HG03342 (cell line): ENCODE measurements at regions not wholly inside any gene's neighbourhood (a gene's known extent, or its start where the extent isn't known, plus 50 kb on each side); places are given as distances from the start of the nearest gene placed in this dataset.

ENCODE experiments used
- ATAC-seq: cut with Tn5 transposase; IDR thresholded peaks from one replicate; pipeline ENCODE4 v1.9.1; 2021; ENCODE audit warnings: mild to moderate bottlenecking, moderate library complexity; ENCODE audit not compliant: unreplicated experiment

- ATAC-seq = no peak
These were observed 68.3 kb upstream of the CHRDL1 start for GRCh38 chrX:110863883-110864282.

- no peak for ATAC-seq
These were observed 62.9 kb upstream of the CHRDL1 start for GRCh38 chrX:110858565-110858964.

- no peak for ATAC-seq
These were observed 58.0 kb upstream of the CHRDL1 start for GRCh38 chrX:110853610-110854009.

- ATAC-seq = peak; percentile 42
These were observed 56.6 kb upstream of the CHRDL1 start for GRCh38 chrX:110852180-110852579.

GRCh38 chrX:110851780-110852179 is 56.2 kb upstream of the CHRDL1 start:
- peak; percentile 45 for ATAC-seq

GRCh38 chrX:110847334-110847733 is 51.7 kb upstream of the CHRDL1 start:
- ATAC-seq = peak; percentile 69

- no peak for ATAC-seq
These were observed 50.5 kb upstream of the CHRDL1 start for GRCh38 chrX:110846071-110846470.
